GM18951 (cell line): ENCODE measurements at regions not wholly inside any gene's neighbourhood (a gene's known extent, or its start where the extent isn't known, plus 50 kb on each side); places are given as distances from the start of the nearest gene placed in this dataset.

Source experiments
- POLR2A ChIP-seq: IDR thresholded peaks from 4 replicates; pipeline ENCODE4 v1.6.1; 2011; ENCODE audit warnings: mild to moderate bottlenecking; ENCODE audit not compliant: insufficient read length, insufficient read depth; ENCODE audit errors: extremely low read depth
- in situ Hi-C: fragments of 300-500 bp; cut with MboI; formaldehyde crosslinking; loops from one replicate; pipeline ENCODE4 v1.12.0; 2022; ENCODE audit warnings: low sequenced_read_pairs, mixed read lengths, inconsistent platforms; ENCODE audit not compliant: unreplicated experiment

GRCh38 chr10:3451516-3452172 is 279.1 kb upstream of the PITRM1 start:
- no peak for TF ChIP-seq POLR2A
- in situ Hi-C loops, result no loop called here

GRCh38 chr10:3446221-3446620 is 273.6 kb upstream of the PITRM1 start:
- in situ Hi-C loops, result no loop called here
- no peak for TF ChIP-seq POLR2A

- TF ChIP-seq POLR2A, result no peak
- in situ Hi-C loops, result no loop called here
Measured at GRCh38 chr10:3445648-3446047, 273.1 kb upstream of the PITRM1 start.

- in situ Hi-C loops, result no loop called here
- TF ChIP-seq POLR2A, result no peak
Measured at GRCh38 chr10:3442451-3442990, 269.9 kb upstream of the PITRM1 start.

GRCh38 chr10:3439183-3439582 is 266.6 kb upstream of the PITRM1 start:
- TF ChIP-seq POLR2A, result no peak
- in situ Hi-C loops, result no loop called here

- in situ Hi-C loops, result no loop called here
- TF ChIP-seq POLR2A, result no peak
Measured at GRCh38 chr10:3438606-3439005, 266.0 kb upstream of the PITRM1 start.

GRCh38 chr10:3435671-3436070 is 263.1 kb upstream of the PITRM1 start:
- in situ Hi-C loops, result no loop called here
- TF ChIP-seq POLR2A, result no peak

GRCh38 chr10:3433988-3434387 is 261.4 kb upstream of the PITRM1 start:
- in situ Hi-C loops, result no loop called here
- TF ChIP-seq POLR2A, result no peak

GRCh38 chr10:3433131-3433530 is 260.5 kb upstream of the PITRM1 start:
- in situ Hi-C loops, result no loop called here
- TF ChIP-seq POLR2A, result no peak

GRCh38 chr10:3432081-3432825 is 259.7 kb upstream of the PITRM1 start:
- in situ Hi-C loops, result no loop called here
- no peak for TF ChIP-seq POLR2A

- TF ChIP-seq POLR2A, result no peak
- in situ Hi-C loops, result no loop called here
Measured at GRCh38 chr10:3430501-3430900, 257.9 kb upstream of the PITRM1 start.

- in situ Hi-C loops, result no loop called here
- TF ChIP-seq POLR2A, result no peak
Measured at GRCh38 chr10:3429676-3430075, 257.1 kb upstream of the PITRM1 start.

- no peak for TF ChIP-seq POLR2A
- in situ Hi-C loops, result no loop called here
Measured at GRCh38 chr10:3428826-3429225, 256.2 kb upstream of the PITRM1 start.

- in situ Hi-C loops, result no loop called here
Measured at GRCh38 chr10:3427950-3428354, 255.4 kb upstream of the PITRM1 start.

More at GRCh38 chr10:3427950-3428354, 255.4 kb upstream of the PITRM1 start:
- no peak for TF ChIP-seq POLR2A
